ENCODE measurements at regions not wholly inside any gene's neighbourhood (a gene's known extent, or its start where the extent isn't known, plus 50 kb on each side); places are given as distances from the start of the nearest gene placed in this dataset.

- no peak overlapping the region for H3K27ac ChIP-seq
- TF ChIP-seq, protein P1, sequence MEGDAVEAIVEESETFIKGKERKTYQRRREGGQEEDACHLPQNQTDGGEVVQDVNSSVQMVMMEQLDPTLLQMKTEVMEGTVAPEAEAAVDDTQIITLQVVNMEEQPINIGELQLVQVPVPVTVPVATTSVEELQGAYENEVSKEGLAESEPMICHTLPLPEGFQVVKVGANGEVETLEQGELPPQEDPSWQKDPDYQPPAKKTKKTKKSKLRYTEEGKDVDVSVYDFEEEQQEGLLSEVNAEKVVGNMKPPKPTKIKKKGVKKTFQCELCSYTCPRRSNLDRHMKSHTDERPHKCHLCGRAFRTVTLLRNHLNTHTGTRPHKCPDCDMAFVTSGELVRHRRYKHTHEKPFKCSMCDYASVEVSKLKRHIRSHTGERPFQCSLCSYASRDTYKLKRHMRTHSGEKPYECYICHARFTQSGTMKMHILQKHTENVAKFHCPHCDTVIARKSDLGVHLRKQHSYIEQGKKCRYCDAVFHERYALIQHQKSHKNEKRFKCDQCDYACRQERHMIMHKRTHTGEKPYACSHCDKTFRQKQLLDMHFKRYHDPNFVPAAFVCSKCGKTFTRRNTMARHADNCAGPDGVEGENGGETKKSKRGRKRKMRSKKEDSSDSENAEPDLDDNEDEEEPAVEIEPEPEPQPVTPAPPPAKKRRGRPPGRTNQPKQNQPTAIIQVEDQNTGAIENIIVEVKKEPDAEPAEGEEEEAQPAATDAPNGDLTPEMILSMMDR (conservative IDR thresholded peaks at IDR 0.05) = no peak
Observed at GRCh38 chr1:177368255-177368654, 197.5 kb downstream of the BRINP2 start.

- H3K27ac ChIP-seq = no peak overlapping the region
- TF ChIP-seq, protein P1 (conservative IDR thresholded peaks at IDR 0.05) = no peak
Observed at GRCh38 chr1:177366091-177366490, 195.3 kb downstream of the BRINP2 start.

GRCh38 chr1:177360791-177361190 is 190.0 kb downstream of the BRINP2 start:
- H3K27ac ChIP-seq = no peak overlapping the region
- TF ChIP-seq, protein P1 (conservative IDR thresholded peaks at IDR 0.05) = no peak

DNA sequence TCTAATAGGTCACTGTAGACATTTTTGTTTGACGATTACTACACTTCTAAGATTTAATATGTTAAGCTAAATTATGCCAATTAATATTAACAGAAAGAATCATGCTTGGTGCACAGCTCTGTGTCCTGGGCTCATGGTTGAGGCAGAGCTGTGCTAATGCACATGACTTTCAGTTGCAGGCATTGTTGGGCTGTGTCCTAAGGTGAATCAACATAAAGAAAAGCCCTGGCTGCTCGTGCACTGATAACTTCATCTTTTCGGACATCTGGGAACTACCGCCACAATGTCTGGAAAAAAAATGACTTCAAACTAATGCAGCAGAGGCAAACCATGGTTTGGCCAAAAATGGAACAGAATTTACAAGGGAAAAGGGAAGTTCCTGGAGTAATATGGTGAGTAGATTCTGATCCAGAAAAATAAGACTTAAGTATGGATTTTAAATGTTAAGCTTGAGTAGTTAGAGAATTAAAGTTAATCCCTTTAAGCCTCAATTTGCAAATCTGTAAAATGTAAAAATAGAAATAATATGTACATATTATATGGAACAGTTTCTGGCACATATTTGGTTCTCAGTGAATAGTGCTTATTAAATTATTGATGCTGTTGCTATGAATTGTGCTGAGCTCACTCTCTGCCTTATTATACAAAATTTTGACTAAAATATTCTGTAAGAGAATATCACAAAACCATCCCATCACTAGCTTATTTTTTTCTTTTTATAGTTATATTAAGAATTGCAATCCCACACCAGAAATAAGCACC is 186.1 kb downstream of the BRINP2 start:
- H3K27ac ChIP-seq = no peak overlapping the region
- TF ChIP-seq, protein P1 (conservative IDR thresholded peaks at IDR 0.05) = no peak

DNA sequence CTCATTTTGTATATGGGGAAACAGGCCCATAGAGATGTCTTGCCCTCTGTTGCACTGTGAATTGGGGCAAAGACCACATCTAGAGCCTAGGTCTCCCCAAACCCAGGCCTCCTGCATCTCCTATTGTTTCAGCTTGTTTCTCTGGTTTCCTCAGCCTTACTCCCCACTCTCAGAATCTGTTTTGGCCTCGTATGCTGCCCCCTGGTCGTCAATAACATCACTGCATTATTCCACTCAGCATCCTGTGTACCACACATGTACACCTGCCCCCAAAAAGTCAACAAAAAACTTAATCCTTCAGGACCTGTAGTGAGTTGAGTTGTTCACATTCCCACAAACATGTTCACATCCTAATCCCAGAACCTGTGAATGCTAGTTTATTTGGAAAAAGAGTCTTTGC is 184.8 kb downstream of the BRINP2 start:
- H3K27ac ChIP-seq = no peak overlapping the region
- TF ChIP-seq, protein P1 (conservative IDR thresholded peaks at IDR 0.05) = peak; percentile 69

DNA sequence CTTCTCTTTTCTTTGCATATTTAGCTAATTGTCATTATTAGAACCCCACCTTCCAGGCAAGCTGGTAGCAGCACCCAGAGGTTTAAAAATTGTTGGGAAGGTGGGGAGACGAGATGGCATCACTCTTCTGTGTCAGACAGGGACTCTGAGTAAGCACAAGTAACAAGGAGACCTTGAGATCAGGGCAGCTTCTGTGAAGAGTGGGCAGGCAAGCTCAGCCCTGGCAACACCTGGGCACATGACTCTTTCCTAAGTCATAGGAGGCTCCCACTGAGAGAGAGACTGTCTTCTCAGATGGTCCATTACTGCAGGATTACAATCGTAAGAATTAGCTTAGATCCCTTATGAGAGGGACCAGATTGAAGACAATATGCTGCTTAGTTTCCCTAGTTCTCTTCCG is 183.5 kb downstream of the BRINP2 start:
- TF ChIP-seq, protein P1 (conservative IDR thresholded peaks at IDR 0.05) = no peak

GRCh38 chr1:177351361-177352108 is 180.8 kb downstream of the BRINP2 start:
- TF ChIP-seq, protein P1 (conservative IDR thresholded peaks at IDR 0.05) = no peak
- H3K27ac ChIP-seq = no peak overlapping the region

More for the DNA sequence above, 183.5 kb downstream of the BRINP2 start:
- H3K27ac ChIP-seq = no peak overlapping the region
